HG03521 (cell line): ENCODE measurements at regions not wholly inside any gene's neighbourhood (a gene's known extent, or its start where the extent isn't known, plus 50 kb on each side); places are given as distances from the start of the nearest gene placed in this dataset.
"Not testable (repeated sequence)": the region's sequence is repeated elsewhere in the genome, so short reads cannot be mapped to it uniquely, and the experiment has no call there.

Source experiments
- ATAC-seq: cut with Tn5 transposase; IDR thresholded peaks from one replicate; pipeline ENCODE4 v1.9.1; 2021; ENCODE audit warnings: mild to moderate bottlenecking, moderate library complexity; ENCODE audit not compliant: unreplicated experiment

DNA sequence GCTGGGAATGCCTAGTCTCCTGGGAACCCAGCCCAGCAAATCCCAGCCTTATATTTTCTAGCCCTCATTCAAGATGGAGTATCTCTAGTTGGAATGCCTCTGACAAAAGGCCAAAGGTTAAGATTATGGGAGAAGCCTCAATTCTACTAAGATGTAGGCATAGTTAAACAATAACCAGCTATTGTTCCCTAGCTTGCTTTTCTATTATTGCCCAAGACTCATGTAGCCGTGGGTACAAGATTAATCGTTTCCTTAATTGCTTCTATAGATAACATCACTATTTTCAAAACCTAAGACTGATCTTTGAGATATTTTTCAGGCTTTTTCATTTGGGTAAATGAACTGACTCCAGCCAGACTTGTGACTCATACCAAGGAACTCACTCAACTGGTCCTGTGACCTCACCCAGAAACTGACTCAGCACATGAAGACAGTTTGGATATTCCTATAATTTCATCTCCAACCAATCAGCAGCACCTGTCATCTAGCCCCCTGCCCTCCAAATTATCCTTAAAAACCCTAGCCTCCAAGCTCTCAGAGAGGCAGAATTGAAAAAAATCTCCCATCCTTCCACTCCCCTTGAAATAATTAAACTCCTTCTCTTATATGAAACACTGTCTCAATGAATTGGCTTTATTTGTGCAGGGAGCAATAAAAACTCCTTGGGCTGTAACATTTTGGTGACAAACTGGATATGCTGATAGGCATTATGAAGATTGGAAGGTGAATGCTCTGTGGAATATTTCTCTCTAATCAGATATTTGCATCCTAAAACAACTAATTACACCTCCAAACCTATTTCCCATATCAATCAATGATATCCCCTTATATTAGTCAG lies 589.0 kb downstream of the C12orf50 start:
- ATAC-seq, result no peak

DNA sequence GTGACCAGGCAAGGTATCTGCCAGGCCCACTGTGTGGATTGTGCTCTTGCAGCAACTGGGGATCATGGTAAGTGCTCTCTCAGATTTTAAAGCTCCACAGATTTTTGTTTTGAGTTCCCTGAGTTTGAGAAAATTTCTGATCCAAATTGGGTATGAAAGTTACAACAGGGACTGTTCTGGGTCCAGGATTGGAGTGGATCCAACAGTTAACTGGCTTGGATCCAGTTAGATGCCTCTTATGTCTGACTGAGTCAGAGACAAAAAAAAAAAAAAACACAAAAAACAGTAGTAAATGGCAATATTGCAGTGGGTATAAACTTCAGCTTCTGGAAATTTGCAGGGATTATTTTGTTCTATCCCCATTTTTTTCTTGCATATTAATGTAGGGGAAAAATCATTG lies 598.8 kb downstream of the C12orf50 start:
- no peak for ATAC-seq

DNA sequence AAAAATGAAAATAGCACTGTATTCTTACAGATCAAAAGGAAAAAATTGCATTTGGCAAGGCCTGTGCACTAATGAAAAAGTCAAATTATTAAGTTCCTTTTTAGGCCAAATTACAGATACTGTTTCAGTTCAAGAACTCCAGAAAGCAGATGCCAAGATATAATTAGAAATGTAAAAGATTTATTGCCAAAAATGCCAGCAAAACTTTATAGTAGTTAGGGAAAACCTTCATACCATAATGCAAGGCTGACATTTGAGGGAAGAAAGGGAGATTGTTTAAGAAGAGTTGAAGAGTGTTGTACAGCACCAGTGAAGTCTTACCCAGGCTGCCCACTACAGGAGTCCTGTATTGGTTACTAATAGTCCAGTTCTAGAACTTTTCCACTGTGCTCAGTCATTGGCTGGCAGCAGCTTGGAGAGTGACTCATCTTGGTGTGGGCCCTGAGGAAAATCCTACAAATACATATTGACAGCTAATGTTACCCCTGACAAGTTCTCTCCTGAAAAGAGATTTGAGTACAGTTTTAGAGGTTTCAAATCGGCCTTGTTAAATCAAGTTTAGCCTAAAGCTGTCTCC lies 600.4 kb downstream of the C12orf50 start:
- ATAC-seq, result no peak

DNA sequence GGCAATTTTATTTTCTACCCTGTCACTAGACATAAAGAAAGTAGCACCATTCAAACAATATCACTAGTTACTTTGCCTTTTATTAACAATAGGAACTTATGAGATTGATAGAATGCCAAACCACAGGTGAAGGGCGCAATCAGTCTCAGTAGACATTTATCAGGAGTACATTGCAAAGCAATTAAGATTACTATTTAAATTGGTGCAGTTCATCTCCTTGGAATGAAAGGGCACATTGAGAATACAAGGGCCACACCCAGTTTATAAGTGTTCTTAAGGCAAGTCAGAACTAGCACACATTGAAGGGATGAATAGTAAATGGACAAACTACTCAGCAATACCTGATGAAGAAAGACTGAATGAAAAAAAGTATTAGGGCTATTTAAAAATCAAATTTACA lies 601.4 kb downstream of the C12orf50 start:
- ATAC-seq, result no peak

DNA sequence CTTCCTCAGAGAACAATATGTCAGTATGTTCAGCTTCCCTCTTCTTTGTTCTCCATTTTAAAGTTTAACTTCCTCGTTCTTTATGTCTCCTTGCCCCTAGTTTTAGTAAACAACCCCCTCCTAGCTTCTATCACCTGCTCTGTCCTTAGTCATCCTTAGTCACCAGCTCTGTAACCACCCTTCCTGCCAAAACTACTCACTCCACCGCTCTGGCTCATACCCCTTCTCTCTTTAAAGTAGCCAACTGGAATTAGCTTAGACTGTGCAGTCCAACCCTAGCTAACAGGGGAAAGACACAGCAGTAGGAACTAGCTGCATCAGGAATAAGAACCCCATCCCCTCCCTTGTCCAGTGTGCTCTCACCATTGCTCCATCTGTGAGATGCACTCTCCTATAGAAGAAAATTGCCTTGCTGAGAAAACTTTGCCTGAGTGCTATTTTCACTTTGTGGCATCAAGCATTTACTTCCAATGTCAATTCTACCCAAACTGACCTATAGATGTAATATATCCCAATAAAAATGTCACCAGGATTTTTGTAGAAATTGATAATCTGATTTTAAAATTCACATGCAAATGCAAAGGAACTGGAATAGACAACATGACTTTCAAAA lies 603.2 kb downstream of the C12orf50 start:
- ATAC-seq, result no peak

DNA sequence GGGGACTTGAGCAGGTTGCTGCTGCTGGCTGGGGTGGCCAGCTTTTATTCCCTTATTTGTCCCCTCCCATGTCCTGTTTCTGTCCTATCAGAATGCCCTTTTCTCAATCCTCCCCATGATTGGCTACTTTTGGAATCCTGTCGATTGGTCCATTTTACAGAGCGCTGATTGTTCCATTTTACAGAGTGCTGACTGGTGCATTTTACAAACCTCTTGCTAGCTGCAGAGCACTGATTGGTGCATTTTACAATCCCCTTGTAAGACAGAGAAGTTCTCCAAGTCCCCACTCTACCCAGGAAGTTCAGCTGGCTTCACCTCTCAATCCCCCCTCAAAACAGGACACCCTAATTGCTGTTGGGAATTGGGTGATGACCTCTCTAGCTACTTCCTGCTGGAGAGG lies 608.0 kb downstream of the C12orf50 start:
- not testable (repeated sequence) for ATAC-seq

DNA sequence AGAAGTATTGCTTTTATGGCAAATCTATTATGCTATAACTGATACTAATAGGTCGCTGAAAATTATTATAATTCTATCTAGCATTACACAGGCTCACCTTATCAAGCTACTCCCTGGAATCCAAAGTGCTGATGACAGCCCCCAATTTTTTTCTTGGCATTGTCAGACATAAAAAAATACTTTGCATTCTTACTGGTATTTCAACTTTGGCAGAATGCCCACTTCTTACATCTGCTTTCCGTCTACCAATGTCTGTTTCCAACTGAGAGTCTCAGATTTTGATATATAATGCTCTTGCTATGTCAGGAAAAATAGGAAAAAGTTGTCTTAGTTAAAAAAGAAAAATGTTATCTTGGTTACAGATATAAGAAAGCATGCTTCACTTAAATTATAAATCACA lies 615.4 kb downstream of the C12orf50 start:
- no peak for ATAC-seq

DNA sequence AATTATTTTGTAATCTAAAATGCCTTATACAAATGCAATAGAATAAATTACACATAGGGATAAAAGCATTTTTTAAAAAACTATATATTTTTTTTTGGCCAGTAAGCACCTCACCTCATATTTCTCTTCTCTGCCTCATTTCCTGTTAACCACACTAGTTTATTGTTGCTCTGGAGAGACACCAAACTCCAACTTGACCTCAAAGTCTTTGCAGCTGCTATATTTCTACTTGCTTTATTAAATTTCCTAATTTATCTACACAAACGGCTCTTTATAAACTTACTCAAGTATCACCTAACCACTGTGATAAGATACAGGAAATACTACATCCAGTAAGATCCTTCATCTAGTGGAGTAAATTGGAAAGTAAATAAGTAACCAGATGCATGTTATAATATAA lies 622.3 kb downstream of the C12orf50 start:
- ATAC-seq, result no peak

DNA sequence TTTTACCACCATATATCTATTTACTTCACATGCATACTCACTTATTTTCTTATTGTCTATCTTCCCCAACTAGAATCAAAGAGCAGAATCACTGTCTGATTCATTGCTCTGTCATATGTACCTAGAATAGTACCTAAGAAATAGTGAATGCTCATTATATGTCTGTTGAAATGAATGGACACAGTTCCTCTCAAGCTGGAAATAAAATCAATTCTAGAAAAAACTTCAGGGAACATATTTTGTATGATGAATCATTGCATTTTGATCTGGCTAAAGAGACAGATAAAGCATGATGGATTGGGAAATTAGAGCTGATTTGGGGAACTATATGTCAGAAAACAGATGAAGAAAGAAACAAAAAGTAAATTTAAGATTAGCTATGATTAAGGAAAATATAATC lies 623.3 kb downstream of the C12orf50 start:
- ATAC-seq, result no peak

DNA sequence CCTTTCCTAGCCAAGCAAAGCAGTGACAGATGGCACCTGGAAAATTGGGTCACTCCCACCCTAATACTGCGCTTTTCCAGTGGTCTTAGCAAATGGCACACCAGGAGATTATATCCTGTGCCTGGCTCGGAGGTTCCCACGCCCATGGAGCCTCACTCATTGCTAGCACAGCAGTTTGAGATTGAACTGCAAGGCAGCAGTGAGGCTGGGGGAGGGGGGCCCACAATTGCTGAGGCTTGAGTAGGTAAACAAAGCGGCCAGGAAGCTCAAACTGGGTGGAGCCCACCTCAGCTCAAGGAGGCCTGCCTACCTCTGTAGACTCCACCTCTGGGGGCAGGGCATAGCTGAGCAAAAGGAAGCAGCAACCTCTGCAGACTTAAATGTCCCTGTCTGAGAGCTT lies 635.0 kb downstream of the C12orf50 start:
- not testable (repeated sequence) for ATAC-seq

DNA sequence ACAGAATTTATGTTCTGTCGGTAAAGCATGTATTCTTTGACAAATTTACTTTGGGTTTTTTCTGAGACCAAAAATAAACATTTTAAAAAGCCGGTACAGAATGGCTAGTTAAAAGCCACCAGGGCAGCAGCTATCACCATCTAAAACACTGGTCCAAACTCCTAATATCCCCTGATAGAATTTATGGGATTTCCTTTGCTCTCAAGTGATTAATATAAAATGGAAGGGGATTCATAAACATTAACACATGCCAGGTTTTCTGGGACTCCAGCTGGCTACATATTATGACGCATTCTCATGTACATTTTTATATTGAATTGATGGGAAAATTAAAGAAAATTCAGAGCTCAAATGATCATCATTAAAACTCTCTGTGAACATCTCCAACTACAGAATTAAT lies 640.8 kb downstream of the C12orf50 start:
- no peak for ATAC-seq

DNA sequence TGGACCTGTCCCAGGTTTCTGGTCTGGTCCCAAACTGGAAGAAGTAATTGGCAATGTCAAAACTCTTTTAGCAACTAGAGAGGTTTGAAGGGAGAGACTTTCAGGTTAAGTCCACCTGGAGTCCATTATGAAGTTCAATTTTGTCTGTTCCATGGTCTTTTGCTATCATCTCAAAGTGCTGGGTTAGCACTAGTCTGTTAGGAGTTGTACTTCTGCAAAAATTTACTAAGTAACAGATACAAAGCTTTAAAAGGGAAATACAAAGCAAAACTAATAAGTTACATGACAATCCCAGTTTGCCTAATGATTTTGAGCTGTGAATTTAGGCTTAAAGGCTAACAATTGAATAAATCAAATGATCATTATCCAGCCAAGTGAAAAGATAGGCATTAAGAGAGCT lies 643.9 kb downstream of the C12orf50 start:
- no peak for ATAC-seq

DNA sequence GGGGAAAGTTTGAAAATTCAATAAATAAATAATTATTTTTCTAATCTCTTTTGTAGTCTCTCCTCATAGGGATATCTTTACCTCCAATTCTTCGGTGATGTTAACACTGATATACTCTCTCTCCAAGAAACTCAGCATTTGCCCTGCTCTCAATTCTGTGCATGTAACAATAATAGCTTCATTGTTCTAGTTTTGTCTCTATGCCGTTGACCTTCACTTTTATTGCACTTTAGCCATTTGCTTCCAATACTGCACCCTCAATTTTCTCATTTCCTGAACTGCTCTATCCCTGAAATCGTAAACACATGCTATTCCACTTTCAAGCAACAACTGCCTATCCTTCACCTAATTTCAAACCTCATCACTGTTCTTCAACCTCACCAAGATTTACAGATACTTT lies 645.0 kb downstream of the C12orf50 start:
- ATAC-seq, result no peak

DNA sequence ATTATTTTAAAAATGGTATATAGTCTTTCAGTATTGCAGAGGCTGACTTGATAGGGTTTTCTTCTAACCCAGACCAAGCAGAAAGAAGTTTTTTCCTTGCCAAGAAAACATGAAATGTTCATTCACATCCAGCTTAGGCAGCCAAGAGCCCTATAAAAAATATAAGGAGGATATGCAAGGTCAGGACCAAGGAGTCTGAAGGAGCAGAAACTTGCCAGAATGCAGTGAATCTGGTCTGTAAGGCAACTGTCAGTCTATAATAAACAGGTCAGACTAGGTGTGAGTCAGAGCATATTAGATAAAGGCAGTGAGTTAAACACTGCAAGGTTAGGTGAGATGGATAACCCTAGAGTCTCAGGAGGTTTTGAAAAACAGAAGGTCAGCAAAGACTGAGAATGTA lies 645.5 kb downstream of the C12orf50 start:
- ATAC-seq, result no peak

DNA sequence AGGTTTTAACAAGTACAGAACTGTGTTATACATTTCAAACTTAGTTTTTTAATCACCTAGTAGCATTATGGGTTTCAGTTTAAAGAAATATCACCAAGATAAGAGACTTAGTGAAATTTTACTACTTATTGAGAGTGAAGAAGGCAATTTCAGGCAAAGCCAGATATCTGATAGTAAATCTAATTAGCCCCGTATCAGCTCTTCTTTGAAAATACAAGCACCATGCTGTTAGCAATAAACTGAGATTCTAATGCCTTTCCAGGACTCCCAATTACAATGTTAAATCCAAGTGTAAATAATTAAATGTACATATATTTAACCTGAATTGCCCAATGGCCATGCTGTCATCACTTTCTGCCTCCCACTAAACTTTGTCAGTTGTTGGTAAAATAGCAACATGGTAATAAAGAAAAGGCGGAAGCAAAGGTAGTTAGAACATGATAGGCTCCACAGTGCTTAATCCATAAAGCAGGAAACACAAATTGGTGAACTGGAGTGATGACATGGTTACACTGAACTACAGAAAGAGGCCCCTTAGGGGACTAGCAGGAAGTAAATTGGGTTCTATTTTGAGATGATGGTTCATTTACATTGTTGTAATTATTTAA lies 646.1 kb downstream of the C12orf50 start:
- no peak for ATAC-seq

DNA sequence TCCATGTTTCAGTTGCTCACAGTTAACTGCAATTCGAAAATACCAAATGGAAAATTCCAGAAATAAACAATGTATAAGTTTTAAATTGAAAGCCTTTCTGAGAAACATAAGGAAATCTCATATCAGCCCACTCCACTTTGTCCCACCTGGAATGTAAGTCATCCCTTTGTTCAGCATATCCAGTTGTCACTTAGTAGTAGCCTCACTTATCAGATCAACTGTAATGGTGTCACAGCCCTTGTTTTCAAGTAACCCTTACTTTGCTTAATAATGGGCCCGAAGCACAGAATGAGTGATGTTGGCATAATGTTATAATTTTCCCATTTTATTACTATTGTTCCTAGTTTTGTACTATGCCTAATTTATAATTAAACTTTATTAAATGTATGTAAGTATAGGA lies 646.8 kb downstream of the C12orf50 start:
- no peak for ATAC-seq

DNA sequence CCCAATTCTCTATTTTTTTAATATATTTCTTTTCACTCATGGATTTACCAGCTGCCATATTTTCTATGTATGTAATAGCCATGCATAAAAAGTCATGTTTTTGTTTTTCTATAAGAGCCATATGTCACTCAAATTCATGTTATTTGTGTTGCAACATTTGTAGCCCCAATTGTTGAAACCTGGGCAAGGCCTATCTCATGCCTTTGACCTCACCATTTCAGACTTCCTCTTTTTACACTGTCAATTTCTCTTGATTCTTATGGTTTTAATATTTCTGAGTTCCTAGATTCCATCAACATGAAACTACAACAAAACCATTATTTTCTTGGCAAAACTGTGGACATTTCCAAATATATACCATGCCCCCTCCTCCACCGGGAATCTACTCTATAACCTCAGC lies 647.5 kb downstream of the C12orf50 start:
- ATAC-seq, result no peak

DNA sequence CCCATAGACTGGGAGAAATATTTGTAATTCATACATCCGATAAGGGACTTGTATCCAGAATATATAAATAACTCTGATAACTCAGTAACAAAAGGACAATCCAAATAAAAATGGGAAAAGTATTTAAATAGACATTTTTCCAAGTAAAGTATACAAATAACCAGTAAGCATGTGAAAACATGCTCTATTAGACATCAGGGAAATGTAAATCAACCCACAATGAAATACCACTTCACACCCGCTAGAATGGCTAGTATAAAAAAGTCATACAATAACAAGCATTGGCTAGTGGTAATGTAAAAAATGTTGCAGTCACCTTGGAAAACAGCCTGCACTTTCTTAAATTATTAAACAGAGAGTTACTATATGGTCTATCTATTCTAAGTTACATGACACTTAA lies 650.7 kb downstream of the C12orf50 start:
- ATAC-seq, result no peak

DNA sequence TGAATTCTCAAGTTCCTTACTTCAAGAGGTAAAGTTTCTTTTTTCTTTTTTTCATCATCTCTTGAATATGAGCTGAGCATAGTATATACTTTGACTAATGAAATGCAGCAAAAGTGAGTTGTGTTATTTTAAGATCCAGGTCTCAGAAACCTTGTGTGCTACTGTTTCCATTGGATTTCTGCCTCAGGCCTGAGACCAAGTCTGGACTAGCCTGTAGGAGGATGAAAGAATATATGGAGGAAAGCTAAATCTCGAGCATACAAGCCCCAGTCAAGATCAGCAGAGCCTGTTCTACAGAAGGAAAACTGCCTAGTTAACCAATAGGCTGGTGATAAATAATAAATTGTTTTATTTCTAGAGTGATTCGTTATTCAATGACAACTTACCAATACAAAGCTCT lies 652.5 kb downstream of the C12orf50 start:
- no peak for ATAC-seq

DNA sequence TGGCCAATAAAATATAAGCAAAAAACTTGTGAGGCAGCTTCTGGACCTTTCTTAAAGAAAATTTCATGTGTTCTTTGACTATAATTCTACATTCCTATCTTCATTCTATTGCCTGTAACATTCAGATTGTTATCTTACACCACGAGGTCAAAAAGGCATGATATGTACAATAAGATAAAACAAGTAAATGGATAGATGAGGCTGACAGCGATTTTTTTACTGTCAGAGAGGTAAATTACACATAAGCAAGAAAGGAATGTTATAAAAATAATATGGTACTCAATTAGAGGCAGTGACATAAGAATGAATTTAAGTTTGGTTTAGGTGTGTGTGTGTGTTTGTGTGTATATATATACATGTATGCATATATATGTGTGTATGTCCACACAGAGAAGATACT lies 660.0 kb downstream of the C12orf50 start:
- no peak for ATAC-seq

DNA sequence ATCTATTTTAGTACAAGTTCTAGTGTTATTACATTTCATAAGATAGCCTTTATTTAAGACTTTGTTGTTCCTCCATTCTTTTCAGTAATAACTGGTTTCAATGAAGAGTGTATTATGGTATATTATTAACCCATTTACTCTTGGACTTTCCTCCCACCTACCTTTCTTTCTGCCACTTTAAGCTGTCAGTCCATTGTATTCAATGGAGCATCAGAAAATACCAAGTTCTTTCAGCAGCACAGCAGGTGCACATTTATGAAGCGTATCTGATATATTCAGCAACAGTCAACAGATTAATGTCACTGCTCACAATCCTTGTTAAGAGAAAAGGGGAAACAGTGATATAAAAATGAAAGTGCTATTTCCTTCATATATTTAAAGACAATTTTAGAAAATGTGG lies 660.9 kb downstream of the C12orf50 start:
- ATAC-seq, result no peak

DNA sequence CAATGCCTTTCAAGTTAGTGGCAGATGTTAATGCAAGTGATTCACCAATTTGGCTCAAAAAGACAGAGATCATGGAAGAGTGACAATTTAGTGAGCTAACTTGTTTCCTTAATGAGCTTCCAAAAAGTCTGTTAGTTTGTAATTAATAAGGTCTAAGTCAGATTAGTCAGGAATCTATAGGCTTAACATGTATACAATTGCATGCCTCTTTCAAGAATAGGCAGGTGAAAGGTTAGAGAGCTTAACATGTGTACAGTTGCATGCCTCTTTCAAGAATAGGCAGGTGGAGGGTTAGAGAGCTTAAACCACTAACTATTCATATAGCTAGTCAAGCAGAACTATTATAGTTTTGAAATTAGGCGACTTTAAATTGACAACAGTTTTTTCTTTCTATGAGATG lies 663.8 kb downstream of the C12orf50 start:
- ATAC-seq, result no peak
